Left lobe of liver (tissue), 2 donors: ENCODE measurements at regions not wholly inside any gene's neighbourhood (a gene's known extent, or its start where the extent isn't known, plus 50 kb on each side); places are given as distances from the start of the nearest gene placed in this dataset.
A peak's percentile ranks its signal among the peaks of the same experiment; 100 is the strongest.
"Not testable (repeated sequence)": the region's sequence is repeated elsewhere in the genome, so short reads cannot be mapped to it uniquely, and the experiment has no call there.

Experiments used
- ATAC-seq: fragments of 200-7000 bp; cut with Tn5 transposase; one replicate; pipeline ENCODE4 v1.9.1; 2020; ENCODE audit warnings: mild to moderate bottlenecking, moderate library complexity
- DNase-seq: peaks from one replicate; pipeline ENCODE4 v3.0.0-alpha.2; 2020; ENCODE audit warnings: low spot score
- donor health status: DM: no; HTN: no; CAD: no; lungs with moderate emphysema.
- donor health status: DM: no; HTN: yes; CAD: no.

DNA sequence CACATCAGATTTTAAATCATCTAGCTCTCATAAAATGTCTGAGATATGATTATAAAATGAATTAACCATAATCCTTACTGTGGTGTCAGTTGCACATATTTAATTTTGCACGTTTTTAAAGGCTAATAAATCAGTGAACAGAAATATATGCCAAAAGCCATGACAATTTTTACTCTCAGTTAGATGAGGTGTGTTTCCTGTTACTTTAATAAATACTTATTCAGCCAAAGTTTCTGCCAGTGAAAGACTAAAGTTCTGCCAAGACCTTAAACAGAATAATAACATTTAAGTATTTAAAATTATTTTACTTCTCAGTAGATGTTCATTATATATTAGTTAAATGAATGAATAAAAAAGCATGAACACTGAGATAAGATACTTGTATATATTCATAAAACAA, 1150.1 kb downstream of the NAALADL2 start:
- DNase-seq (no peak), ATAC-seq (no peak)

DNA sequence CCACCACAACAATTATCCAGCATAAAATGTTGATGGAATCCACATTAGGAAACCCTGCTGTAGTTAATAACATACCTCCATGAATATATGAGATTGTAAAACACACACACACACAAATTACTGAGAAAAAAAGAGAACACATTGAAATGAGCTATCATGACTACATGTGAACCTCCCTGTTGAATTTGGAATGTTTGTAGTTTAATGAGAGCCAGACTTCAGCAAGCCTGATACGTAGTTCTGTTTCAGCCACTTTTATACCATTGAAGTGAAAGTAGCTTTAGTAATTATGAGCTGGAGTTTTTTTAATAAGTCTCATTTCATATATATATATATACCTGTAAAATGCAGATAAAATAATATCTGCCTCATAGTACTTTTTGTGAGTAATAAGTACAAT, 1146.4 kb downstream of the NAALADL2 start:
- no peak for ATAC-seq
- DNase-seq, result no peak

GRCh38 chr3:175989161-175989560, 1130.0 kb downstream of the NAALADL2 start:
- no peak for ATAC-seq
- DNase-seq, result no peak

GRCh38 chr3:175988401-175988800, 1129.3 kb downstream of the NAALADL2 start:
- DNase-seq, result no peak

GRCh38 chr3:175985781-175986180, 1126.6 kb downstream of the NAALADL2 start:
- no peak for DNase-seq
- no peak for ATAC-seq

More at GRCh38 chr3:175988401-175988800, 1129.3 kb downstream of the NAALADL2 start:
- ATAC-seq, result no peak

- no peak for ATAC-seq
- no peak for DNase-seq
These were observed 1124.2 kb downstream of the NAALADL2 start for GRCh38 chr3:175983379-175983778.

DNA sequence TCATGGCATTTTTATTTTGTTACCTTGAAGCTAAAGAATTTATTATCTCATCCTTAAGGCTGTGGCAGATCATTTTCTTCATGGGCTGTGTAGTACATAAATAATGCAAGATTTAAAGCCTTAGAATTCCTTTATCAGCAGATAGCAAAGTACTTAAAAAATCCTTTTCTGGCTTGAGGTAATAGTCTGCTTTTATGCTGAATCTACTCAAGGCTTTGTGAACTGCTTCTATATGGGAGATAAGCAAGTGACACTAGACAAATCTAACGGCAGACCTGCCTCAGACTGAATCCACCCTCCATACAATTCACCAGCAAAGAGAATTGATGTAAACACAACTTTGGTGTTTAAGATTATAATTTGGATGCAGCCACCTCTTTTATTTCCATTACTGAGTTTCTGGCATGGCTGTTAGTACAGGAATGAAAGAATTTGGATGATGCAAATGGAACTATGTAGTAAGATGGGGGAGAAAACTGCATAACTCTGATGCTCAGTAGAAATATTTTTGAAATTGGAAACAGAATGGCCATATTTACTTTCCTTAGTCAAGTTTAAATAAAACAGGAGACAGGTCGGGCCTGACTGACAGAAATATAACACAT, 1121.5 kb downstream of the NAALADL2 start:
- ATAC-seq (no peak), DNase-seq (no peak)

DNA sequence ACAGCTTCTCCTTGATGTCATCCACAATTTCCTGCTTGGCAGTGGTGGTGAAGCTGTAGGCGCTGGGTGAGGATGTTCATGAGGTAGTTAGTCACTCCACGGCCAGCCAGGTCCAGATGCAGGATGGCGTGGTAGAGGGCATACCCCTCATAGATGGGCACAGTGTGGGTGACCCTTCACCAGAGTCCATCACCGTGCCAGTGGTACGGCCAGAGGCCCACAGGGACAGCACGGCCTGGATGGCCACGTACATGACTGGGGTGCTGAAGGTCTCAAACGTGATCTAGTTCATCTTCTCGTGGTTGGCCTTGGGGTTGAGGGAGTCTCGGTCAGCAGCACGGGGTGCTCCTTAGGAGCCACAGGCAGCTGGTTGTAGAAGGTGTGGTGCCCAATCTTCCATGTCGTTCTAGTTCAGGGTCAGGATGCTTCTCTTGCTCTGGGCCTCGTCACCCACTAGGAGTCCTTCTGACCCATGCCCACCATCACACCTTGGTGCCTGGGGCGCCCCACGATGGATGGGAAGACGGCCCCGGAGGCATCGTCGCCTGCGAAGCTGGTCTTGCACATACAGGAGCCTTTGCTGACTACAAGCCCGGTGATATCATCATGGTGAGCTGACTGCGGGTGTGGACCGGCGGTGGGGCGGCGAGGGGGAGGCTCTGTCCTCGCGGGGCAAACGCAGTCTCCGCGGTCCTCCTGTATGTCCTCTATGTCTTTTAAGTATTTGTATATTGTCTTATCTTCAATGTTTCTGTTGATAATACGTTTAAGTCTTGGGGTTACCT, 1119.0 kb downstream of the NAALADL2 start:
- ATAC-seq, result no peak
- no peak for DNase-seq

DNA sequence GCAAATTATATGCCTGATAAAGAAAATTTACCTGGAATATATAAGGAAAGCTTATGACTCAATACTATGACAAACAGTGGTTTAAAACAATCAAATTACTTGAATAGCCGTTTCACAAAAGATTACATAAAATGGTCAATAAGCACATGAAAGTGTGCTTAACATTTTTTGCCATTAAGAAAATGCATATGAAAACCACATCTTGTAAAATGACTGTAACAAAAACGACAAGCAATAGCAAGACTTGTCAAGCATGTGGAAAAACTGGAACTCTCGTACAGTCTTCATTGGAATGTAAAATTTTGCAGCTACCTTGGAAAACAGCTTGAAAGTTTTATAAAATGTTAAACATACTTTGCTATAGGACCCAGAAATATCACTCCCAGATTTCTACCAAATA, 1110.3 kb downstream of the NAALADL2 start:
- DNase-seq (no peak), ATAC-seq (no peak)

GRCh38 chr3:175965036-175965435, 1105.9 kb downstream of the NAALADL2 start:
- DNase-seq (no peak), ATAC-seq (no peak)

DNA sequence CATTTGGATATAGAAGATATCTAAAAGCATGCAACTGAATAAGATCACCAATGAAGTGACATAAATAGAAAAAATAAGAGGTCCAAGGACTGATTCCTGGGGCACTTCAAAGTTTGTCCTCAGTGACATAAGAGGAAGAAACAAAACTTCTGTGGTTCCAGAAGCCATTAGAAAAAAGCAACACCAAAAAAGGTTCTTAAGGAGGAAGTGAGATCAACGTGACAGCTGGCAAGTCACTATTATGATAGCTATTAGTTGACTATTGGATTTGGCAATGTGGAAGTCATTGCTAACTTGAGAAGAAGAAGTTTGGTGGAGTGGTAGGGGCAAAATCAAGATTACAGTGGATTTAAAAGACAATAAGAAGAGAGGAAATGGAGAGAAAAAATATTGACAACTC, 1098.3 kb downstream of the NAALADL2 start:
- no peak for DNase-seq
- ATAC-seq, result no peak

DNA sequence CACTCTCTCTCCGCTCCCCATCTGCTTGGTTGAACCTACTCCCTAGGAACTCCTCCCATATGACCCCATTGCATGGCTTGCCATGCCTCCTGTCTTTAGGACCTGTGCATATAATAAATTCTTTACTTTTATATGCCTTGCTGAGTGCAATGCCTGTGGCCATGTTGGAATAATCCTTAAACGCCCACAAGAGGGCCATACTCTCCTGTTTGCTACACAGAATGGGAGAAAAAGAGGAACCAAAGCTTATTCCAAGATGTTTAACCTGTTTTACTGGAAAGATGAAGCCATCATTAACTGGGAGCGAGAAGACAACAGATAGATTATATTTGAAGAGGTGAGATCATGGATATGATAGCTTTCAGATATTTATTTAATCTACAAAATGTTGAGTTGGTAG, 1097.8 kb downstream of the NAALADL2 start:
- no peak for DNase-seq
- ATAC-seq, result peak; percentile 27

GRCh38 chr3:175951047-175951694, 1092.0 kb downstream of the NAALADL2 start:
- DNase-seq (no peak), ATAC-seq (no peak)

DNA sequence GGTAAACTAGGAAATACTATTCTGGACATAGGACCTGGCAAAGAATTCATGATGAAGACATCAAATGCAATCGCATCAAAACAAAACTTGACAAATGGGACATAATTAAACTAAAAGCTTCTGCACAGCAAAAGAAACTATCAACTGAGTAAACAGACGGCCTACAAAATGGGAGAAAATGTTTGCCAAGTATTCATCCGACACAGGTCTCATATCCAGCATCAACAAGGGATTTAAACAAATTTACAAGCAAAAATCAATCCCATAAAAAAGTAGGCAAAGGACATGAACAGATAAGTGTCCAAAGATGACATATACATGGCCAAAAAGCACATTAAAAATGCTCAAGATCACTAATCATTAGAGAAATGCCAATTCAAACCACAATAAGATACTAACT, 1088.9 kb downstream of the NAALADL2 start:
- no peak for ATAC-seq
- no peak for DNase-seq

GRCh38 chr3:175941352-175941751, 1082.2 kb downstream of the NAALADL2 start:
- DNase-seq (peak; percentile 52), ATAC-seq (peak; percentile 97)

- ATAC-seq (peak; percentile 84), DNase-seq (no peak)
These were observed 1081.7 kb downstream of the NAALADL2 start for GRCh38 chr3:175940881-175941280.

- no peak for DNase-seq
- ATAC-seq, result no peak
These were observed 1081.1 kb downstream of the NAALADL2 start for GRCh38 chr3:175940243-175940642.

DNA sequence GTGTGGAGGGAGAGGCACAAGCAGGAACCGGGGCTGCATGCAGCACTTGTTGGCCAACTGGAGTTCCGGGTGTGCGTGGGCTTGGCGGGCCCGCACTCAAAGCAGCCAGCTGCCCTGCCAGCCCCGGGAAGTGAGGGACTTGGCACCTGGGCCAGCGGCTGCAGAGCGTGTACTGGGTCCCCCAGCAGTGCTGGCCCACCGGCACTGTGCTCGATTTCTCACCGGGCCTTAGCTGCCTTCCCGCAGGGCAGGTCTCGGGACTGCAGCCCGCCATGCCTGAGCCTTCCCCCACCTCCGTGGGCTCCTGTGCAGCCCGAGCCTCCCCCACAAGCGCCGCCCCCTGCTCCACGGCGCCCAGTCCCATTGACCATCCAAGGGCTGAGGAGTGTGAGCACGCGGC, 1078.2 kb downstream of the NAALADL2 start:
- ATAC-seq, DNase-seq: not testable (repeated sequence)

GRCh38 chr3:175932586-175932985, 1073.5 kb downstream of the NAALADL2 start:
- ATAC-seq, result peak; percentile 77
- DNase-seq, result no peak

DNA sequence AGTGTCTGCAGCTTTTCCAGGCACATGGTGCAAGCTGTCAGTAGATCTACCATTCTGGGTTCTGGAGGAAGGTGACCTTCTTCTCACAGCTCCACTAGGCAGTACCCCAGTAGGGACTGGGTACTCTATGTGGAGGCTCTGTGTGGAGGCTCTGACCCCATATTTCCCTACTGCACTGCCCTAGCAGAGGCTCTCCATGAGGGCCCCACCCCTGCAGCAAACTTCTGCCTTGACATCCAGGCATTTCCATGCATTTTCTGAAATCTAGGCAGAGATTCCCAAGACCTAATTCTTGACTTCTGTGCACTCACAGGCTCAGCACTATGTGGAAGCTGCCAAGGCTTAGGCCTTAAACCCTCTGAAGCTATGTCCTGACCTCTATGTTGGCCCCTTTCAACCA, 1060.0 kb downstream of the NAALADL2 start:
- ATAC-seq (no peak), DNase-seq (no peak)

GRCh38 chr3:175916191-175916934, 1057.2 kb downstream of the NAALADL2 start:
- peak; percentile 89 for ATAC-seq
- DNase-seq, result no peak
